HG03196 (cell line): ENCODE measurements at regions not wholly inside any gene's neighbourhood (a gene's known extent, or its start where the extent isn't known, plus 50 kb on each side); places are given as distances from the start of the nearest gene placed in this dataset.
"Not testable (repeated sequence)": the region's sequence is repeated elsewhere in the genome, so short reads cannot be mapped to it uniquely, and the experiment has no call there.

Experiments
- ATAC-seq: cut with Tn5 transposase; IDR thresholded peaks from one replicate; pipeline ENCODE4 v1.9.1; 2021; ENCODE audit not compliant: unreplicated experiment

DNA sequence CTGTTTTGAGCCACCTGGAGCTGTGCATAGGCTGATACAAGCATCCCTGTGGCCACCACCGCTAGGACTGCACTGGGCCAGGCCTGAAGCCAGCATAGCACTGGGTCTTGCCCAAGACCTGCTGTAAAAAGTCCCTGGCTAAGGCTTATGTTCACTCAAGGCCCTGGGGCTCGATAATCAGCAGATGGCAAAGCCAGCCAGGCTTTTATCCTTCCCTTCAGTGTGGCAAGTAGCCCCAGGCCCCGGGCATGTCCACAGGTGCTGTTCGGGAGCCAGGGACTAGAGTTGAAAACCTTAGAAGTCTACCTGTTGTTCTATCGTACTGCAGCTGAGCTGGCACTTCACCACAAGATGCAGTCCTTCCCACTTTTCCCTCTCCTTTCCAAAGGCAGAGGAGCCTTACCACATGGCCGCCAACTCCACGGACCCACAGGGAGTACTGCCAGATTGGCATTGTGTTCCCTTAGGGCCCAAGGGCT, 226.4 kb upstream of the ZNF217 start:
- ATAC-seq, result no peak

DNA sequence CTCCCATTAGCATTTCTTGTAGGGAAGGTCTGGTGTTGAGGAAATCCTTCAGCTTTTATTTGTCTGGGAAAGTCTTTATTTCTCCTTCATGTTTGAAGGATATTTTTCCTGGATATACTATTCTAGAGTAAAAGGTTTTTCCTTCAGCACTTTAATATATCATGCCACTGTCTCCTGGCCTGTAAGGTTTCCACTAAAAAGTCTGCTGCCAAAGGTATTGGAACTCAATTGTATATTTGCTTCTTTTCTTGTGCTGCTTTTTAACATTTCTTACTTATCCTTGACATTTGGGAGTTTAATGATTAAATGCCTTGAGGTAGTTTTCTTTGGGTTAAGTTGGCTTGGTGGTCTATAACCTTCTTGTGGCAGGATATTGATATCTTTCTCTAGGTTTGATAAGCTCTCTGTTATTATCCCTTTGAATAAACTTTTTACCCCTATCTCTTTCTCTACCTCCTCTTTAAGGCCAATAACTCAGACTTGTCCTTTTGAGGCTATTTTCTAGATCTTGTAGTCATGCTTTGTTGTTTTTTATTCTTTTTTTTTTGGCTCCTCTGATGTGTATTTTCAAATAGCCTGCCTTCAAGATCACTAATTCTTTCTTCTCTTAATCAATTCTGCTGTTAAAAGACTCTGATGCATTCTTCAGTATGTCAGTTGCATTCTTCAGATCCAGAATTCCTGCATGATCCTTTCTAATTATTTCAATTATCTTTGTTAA, 225.0 kb upstream of the ZNF217 start:
- ATAC-seq, result no peak

DNA sequence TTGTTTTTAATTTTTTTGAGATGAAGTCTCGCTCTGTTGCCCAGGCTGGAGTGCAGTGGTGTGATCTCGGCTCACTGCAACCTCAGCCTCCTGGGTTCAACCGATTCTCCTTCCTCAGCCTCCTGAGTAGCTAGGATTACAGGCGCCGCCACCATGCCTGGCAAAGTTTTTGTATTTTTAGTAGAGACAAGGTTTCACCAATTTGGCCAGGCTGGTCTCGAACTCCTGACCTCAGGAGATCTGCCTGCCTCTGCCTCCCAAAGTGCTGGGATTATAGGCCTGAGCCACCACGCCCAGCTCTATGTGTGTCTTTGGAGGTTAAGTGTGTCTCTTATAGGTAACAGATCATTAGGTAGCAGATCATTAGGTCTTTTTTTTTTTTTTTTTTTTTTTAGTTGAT, 223.9 kb upstream of the ZNF217 start:
- ATAC-seq, result not testable (repeated sequence)

GRCh38 chr20:53816872-53817398, 223.3 kb upstream of the ZNF217 start:
- ATAC-seq, result no peak

- no peak for ATAC-seq
Observed at GRCh38 chr20:53815509-53815908, 221.9 kb upstream of the ZNF217 start.

GRCh38 chr20:53814060-53814459, 220.4 kb upstream of the ZNF217 start:
- no peak for ATAC-seq

GRCh38 chr20:53813636-53814035, 220.0 kb upstream of the ZNF217 start:
- no peak for ATAC-seq

DNA sequence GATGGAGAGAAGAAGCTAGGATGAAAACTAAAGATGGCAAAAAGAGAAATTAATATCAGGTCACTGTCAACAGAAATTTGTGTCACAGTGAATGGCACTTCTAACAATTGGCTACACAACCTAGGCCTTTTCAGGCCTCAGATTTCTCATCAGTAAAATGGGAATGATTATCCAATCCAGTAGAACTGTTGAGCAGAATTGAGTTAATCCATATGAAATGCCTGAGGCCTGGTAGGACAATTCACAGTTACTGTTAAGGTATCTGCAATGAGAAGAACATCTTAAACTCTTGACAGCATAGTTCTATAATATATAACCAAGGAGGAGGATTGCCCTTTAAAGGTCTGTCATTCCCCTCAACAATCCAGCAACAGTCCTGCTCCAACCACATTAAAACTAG, 217.9 kb upstream of the ZNF217 start:
- ATAC-seq, result no peak

GRCh38 chr20:53810661-53811355, 217.2 kb upstream of the ZNF217 start:
- ATAC-seq, result no peak

- no peak for ATAC-seq
Observed at GRCh38 chr20:53809728-53810365, 216.2 kb upstream of the ZNF217 start.

DNA sequence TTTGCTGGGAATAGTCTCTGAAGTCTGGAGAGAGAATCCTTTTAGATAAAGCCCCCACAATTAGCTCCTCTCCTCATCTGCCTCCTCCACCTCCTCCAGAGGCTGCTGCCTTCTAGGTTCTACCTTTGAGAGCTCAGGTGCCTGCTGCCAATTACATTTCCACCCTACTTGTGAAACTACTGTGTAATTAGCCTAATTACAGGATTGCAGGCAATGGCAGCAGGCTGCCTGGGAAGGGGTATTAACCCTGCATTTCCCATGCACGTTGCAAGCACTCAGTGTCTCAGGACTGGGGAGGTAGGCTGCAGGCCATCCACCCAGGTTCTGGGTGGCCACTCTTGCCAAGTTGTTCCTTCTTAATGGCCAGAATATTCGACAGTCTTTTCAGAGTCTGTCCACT, 215.6 kb upstream of the ZNF217 start:
- no peak for ATAC-seq

DNA sequence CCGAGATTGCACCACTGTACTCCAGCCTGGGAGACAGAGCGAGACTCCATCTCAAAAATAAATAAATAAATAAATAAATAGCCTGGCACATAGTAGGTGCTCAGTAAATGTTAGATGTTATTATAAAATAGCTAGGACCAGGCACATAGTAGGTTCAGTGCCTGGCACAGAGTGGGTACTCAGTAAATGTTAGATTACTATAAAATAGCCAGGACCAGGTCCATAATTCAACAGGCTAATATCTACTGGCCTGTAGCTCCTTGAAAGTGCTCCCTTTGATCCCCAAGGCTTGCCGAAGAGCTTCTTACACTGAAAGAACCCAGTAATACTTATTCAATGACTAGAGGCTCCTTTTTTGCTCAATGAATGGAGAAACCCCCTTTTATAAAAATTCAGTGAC, 215.1 kb upstream of the ZNF217 start:
- no peak for ATAC-seq

GRCh38 chr20:53808302-53808701, 214.7 kb upstream of the ZNF217 start:
- ATAC-seq, result not testable (repeated sequence)

GRCh38 chr20:53806683-53807401, 213.2 kb upstream of the ZNF217 start:
- no peak for ATAC-seq

DNA sequence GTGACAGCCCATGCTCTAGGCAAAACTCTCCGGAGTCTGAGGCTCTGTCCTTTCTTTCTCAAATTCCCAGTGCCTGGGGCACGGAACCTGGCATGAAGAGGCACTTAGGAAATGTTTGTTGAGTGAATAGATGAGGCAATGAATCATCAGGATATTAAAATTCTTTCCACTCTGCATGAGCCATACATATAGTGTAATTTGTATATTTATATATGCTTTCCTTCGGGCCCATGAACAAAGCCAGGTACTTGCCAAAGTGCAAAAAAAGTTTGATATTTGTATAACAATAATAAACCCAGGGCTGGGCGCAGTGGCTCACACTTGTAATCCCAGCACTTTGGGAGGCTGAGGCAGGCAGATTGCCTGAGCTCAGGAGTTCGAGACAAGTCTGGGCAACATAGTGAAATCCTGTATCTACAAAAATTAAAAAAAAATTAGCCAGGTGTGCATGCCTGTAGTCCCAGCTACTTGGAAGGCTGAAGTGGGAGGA, 212.3 kb upstream of the ZNF217 start:
- ATAC-seq, result no peak

GRCh38 chr20:53804920-53805894, 211.6 kb upstream of the ZNF217 start:
- no peak for ATAC-seq

DNA sequence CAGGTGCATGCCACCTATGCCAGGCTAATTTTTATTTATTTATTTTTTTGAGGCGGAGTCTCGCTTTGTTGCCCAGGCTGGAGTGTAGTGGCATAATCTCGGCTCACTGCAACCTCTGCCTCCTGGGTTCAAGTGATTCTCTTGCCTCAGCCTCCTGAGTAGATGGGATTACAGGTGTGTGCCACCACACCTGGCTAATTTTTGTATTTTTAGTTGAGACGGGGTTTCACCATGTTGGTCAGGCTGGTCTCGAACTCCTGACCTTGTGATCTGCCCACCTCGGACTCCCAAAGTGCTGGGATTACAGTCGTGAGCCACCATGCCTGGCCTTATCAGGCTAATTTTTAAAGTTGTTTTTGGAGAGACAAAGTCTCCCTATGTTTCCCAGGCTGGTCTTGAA, 210.7 kb upstream of the ZNF217 start:
- not testable (repeated sequence) for ATAC-seq

DNA sequence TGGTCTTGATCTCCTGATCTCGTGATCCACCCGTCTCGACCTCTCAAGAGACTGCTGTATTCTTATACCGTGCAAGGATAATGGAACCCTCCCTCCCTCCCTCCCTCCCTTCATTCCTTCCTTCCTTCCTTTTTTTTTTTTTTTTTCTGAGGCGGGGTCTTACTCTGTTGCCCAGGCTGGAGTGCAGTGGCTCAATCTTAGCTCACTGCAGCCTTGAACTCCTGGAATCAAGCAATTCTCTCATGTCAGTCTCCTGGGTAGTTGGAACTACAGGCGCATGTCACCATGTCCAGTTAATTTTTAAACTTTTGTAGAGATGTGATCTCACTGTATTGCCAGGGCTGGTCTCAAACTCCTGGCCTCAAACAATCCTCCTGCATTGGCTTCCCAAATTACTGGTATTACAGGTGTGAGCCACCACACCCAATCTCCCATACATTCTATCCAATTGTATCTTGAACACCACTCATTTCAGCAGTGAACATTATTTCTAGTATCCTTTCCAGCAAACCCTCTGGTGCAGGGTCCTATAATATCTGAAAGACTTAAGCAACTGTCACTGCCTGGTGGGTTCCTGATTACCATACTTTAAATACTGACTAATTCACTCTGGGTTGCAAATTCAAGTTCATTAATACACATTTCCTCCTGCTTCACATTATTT, 210.0 kb upstream of the ZNF217 start:
- no peak for ATAC-seq
